Natural killer cell (primary cell): ENCODE measurements at regions not wholly inside any gene's neighbourhood (a gene's known extent, or its start where the extent isn't known, plus 50 kb on each side); places are given as distances from the start of the nearest gene placed in this dataset.

Experiments
- ATAC-seq, 3 donors: fragments of 150-1000 bp in 2 of 3; fragments of 200-7000 bp in 1 of 3; cut with Tn5 transposase; 1 replicate in 1 of 3; 2 replicates in 2 of 3; pipeline ENCODE4 v1.10.0; 2021; ENCODE audit warnings: mild to moderate bottlenecking in 2 of 3, moderate library complexity in 2 of 3
- DNase-seq, 2 donors: peaks; one replicate each; pipeline versions ENCODE4 v3.0.0 to v3.0.0-alpha.2; 2013 to 2021; ENCODE audit warnings: mixed read lengths in 1 of 2
- H3K27ac ChIP-seq: one replicate; pipeline ENCODE4 v1.5.1; 2013; ENCODE audit warnings: mild to moderate bottlenecking, low read length
- H3K27me3 ChIP-seq: one replicate; pipeline ENCODE4 v1.6.1; 2013; ENCODE audit warnings: low read length; ENCODE audit not compliant: control insufficient read depth, insufficient read depth
- H3K36me3 ChIP-seq: one replicate; pipeline ENCODE4 v1.6.1; 2013; ENCODE audit warnings: low read length; ENCODE audit not compliant: control insufficient read depth, insufficient read depth
- H3K4me1 ChIP-seq: one replicate; pipeline ENCODE4 v1.6.1; 2013; ENCODE audit warnings: low read length; ENCODE audit not compliant: control insufficient read depth, insufficient read depth
- H3K4me3 ChIP-seq: one replicate; pipeline ENCODE4 v1.5.1; 2013; ENCODE audit warnings: low read length
- H3K9me3 ChIP-seq: one replicate; pipeline ENCODE4 v1.6.1; 2013; ENCODE audit warnings: low read length; ENCODE audit not compliant: control insufficient read depth, insufficient read depth
- H3K27ac Mint-ChIP-seq, 2 donors: one replicate each; pipeline ENCODE4 v1.8.0; 2022; ENCODE audit warnings: mild to moderate bottlenecking in 2 of 2, mixed read lengths in 2 of 2, moderate library complexity in 1 of 2
- H3K27me3 Mint-ChIP-seq, 2 donors: one replicate each; pipeline ENCODE4 v1.8.0; 2022; ENCODE audit warnings: low read depth in 2 of 2, mixed read lengths in 2 of 2
- H3K36me3 Mint-ChIP-seq: one replicate; pipeline ENCODE4 v1.8.0; 2022; ENCODE audit warnings: mixed read lengths
- H3K4me1 Mint-ChIP-seq, 2 donors: one replicate each; pipeline ENCODE4 v1.8.0; 2022; ENCODE audit warnings: mixed read lengths in 2 of 2
- H3K4me3 Mint-ChIP-seq: one replicate; pipeline ENCODE4 v1.8.0; 2022; ENCODE audit warnings: mild to moderate bottlenecking, moderate library complexity, mixed read lengths
- H3K9me3 Mint-ChIP-seq, 2 donors: one replicate each; pipeline ENCODE4 v1.8.0; 2022; ENCODE audit warnings: mixed read lengths in 2 of 2
- WGBS: methylation state at CpG from one replicate; pipeline ENCODE4 v1.1.7; 2013; ENCODE audit warnings: missing lambda C conversion rate; ENCODE audit not compliant: insufficient coverage; 5-methylcytosine and 5-hydroxymethylcytosine counted together
- intact Hi-C: fragments of 100-400 bp; cut with micrococcal nuclease; formaldehyde crosslinking; loops from one replicate; pipeline ENCODE4 v1.14.2; 2022
- TF ChIP-seq, protein P1 (sequence below): fragments of 200-600 bp; IDR thresholded peaks from one replicate; pipeline ENCODE4 v1.8.0; 2022; ENCODE audit warnings: antibody characterized with exemption

DNA sequence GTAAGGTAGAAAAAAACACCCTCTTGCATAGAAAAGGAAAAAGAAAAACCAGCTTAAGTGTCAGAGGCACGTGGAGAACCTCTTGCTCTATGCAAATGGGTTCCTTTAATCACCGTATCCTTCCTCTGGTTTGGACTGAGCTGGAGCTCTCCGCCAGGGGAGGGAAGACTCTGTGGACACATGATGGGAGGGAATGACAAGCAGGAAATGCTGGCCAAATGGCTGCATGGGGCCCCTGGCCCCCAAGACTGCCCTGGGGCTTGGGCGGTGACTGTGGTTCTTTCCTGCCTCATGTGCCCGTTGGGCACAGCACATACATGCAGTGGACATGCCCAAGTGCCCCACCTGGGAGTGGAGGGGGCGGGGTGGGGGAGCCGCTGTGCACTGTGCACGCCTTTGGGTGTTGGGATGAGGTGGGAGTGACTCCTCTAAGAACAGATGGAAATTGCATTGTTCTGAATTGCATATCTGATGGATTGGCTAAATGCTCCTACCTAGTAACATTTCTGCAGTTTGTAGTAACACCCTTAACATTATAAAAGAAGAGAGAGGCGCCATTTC, 166.4 kb upstream of the AVPR1A start:
- intact Hi-C loops: no loop called here

DNA sequence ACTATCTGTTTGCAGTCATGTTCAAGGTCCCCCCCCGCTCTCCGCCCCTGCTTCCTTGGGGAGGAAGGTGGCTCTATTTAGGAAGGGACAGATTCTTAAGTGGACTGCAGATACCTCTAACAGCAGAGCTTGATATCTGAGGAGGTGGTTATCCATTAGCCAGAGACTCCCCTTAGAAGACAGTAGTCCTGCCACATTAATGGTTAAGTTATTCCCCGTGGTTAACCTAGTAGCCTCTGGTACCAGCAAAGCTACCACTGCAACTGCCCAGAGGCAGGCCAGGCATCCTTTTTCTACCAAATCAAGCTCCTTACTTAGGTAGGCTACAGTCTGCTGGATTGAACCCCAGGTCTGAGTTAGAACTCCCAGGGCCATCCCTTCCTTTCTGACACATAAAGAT, 162.1 kb upstream of the AVPR1A start:
- 97% methylated on average over 3 of the region's 3 CpGs for WGBS
- intact Hi-C loops: no loop called here

More for the DNA sequence above, 166.4 kb upstream of the AVPR1A start:
- Histone ChIP-seq H3K9me3 (peaks cover 3% of the 10 kb centered on the region), H3K4me3 (no peak overlapping the region), H3K36me3 (no peaks in the 10 kb centered on the region), H3K27ac (no peak overlapping the region), H3K27me3 (no peaks in the 10 kb centered on the region), H3K4me1 (no peaks in the 10 kb centered on the region)
- Mint-ChIP-seq H3K4me1 (no peaks in the 10 kb centered on the region), H3K36me3 (no peaks in the 10 kb centered on the region), H3K4me3 (no peak overlapping the region), H3K27ac (no peak overlapping the region), H3K27me3 (peaks cover 0 to 2% of the 10 kb centered on the region in 2 donors), H3K9me3 (peaks cover 0 to 2% of the 10 kb centered on the region in 2 donors)
- DNase-seq: no peak
- 79% methylated on average over 9 of the region's 9 CpGs for WGBS
- ATAC-seq: peak in 1 of 3 donors; percentile 31
- TF ChIP-seq, protein P1, sequence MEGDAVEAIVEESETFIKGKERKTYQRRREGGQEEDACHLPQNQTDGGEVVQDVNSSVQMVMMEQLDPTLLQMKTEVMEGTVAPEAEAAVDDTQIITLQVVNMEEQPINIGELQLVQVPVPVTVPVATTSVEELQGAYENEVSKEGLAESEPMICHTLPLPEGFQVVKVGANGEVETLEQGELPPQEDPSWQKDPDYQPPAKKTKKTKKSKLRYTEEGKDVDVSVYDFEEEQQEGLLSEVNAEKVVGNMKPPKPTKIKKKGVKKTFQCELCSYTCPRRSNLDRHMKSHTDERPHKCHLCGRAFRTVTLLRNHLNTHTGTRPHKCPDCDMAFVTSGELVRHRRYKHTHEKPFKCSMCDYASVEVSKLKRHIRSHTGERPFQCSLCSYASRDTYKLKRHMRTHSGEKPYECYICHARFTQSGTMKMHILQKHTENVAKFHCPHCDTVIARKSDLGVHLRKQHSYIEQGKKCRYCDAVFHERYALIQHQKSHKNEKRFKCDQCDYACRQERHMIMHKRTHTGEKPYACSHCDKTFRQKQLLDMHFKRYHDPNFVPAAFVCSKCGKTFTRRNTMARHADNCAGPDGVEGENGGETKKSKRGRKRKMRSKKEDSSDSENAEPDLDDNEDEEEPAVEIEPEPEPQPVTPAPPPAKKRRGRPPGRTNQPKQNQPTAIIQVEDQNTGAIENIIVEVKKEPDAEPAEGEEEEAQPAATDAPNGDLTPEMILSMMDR: no peak

DNA sequence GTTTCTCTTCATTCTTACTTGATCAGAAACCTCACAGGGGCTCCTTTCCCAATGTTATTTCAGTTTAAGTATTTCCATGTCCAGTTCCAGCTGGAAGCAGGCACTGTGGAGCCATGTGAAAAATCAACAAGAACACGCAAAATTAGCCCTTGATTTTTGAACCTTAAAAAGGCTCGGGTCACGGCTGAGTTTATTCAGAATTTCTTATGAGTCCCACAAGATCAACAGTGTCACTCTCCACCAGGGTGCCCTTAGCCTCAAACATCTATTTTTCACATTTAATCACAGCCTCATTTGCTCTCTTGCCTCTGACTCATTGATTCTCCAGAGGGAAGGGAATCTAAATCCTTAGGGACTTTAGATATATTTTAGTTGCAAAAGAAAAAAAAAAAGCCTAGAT, 157.7 kb upstream of the AVPR1A start:
- peaks cover 0 to 3% of the 10 kb centered on the region in 2 donors for H3K9me3 Mint-ChIP-seq
- no peak overlapping the region for H3K4me3 Mint-ChIP-seq
- H3K36me3 ChIP-seq: no peaks in the 10 kb centered on the region
- H3K9me3 ChIP-seq: peaks cover 8% of the 10 kb centered on the region
- no peak for DNase-seq
- no peak overlapping the region for H3K4me3 ChIP-seq
- no peak overlapping the region for H3K27ac ChIP-seq
- intact Hi-C loops: no loop called here
- H3K27ac Mint-ChIP-seq: no peak overlapping the region
- TF ChIP-seq, protein P1: no peak
- peaks cover 2% of the 10 kb centered on the region for H3K27me3 ChIP-seq
- H3K4me1 Mint-ChIP-seq: no peaks in the 10 kb centered on the region
- ATAC-seq: no peak
- H3K27me3 Mint-ChIP-seq: peaks cover 0 to 5% of the 10 kb centered on the region in 2 donors
- WGBS: 87% methylated on average over 3 of the region's 3 CpGs
- H3K4me1 ChIP-seq: no peaks in the 10 kb centered on the region
- H3K36me3 Mint-ChIP-seq: no peaks in the 10 kb centered on the region

More for the DNA sequence above, 162.1 kb upstream of the AVPR1A start:
- no peak for ATAC-seq
- Mint-ChIP-seq H3K36me3 (no peaks in the 10 kb centered on the region), H3K27me3 (peaks cover 0 to 7% of the 10 kb centered on the region in 2 donors), H3K9me3 (peaks cover 0 to 5% of the 10 kb centered on the region in 2 donors), H3K4me3 (no peak overlapping the region), H3K4me1 (no peaks in the 10 kb centered on the region), H3K27ac (no peak overlapping the region)
- no peak overlapping the region for H3K4me3 ChIP-seq
- H3K36me3 ChIP-seq: no peaks in the 10 kb centered on the region
- H3K27me3 ChIP-seq: no peaks in the 10 kb centered on the region
- H3K9me3 ChIP-seq: peaks cover 8% of the 10 kb centered on the region
- no peak overlapping the region for H3K27ac ChIP-seq
- DNase-seq: no peak
- TF ChIP-seq, protein P1: no peak
- no peaks in the 10 kb centered on the region for H3K4me1 ChIP-seq

DNA sequence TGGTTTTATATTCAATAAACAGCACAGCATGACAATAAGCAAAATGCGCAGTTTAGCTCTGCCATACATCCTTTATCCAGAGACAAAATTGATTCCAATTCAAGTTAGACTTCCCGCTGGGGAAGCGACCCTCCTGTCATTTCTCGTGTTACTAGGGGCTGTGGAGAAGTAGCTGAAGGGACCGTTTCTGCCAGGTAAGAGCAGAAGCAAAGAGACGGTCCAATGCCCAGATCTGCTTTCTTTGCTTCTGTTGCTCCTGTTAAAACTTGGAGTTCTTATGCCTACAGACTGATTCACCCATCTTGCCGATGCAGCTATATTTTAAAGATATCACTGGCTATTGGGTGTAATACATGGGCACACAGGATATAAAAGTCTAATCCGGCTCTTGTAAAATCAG, 156.8 kb upstream of the AVPR1A start:
- H3K9me3 ChIP-seq: peaks cover 5% of the 10 kb centered on the region
- no peak overlapping the region for H3K27ac ChIP-seq
- H3K27ac Mint-ChIP-seq: no peak overlapping the region
- TF ChIP-seq, protein P1: no peak
- intact Hi-C loops: no loop called here
- peaks cover 3% of the 10 kb centered on the region for H3K4me1 ChIP-seq
- no peaks in the 10 kb centered on the region for H3K36me3 ChIP-seq
- ATAC-seq (no peak), DNase-seq (no peak)
- H3K9me3 Mint-ChIP-seq: peaks cover 0 to 3% of the 10 kb centered on the region in 2 donors
- no peak overlapping the region for H3K4me3 Mint-ChIP-seq
- no peak overlapping the region for H3K4me3 ChIP-seq
- peaks cover 0 to 6% of the 10 kb centered on the region in 2 donors for H3K4me1 Mint-ChIP-seq
- peaks cover 0 to 5% of the 10 kb centered on the region in 2 donors for H3K27me3 Mint-ChIP-seq
- 95% methylated on average over 6 of the region's 8 CpGs for WGBS
- H3K27me3 ChIP-seq: peaks cover 2% of the 10 kb centered on the region
- H3K36me3 Mint-ChIP-seq: no peaks in the 10 kb centered on the region
